Gastroesophageal sphincter (tissue), 3 donors: ENCODE measurements at regions not wholly inside any gene's neighbourhood (a gene's known extent, or its start where the extent isn't known, plus 50 kb on each side); places are given as distances from the start of the nearest gene placed in this dataset.

Source experiments
- CTCF ChIP-seq, 4 experiments: fragments of 200-600 bp in 2 of 4; fragments of 450-650 bp in 2 of 4; sonication (generic) in 1 of 4; IDR thresholded peaks; one replicate each; pipeline ENCODE4 v1.5.1; 2017 to 2019; ENCODE audit warnings: antibody characterized with exemption in 4 of 4, mild to moderate bottlenecking in 2 of 4, moderate library complexity in 2 of 4
- EP300 ChIP-seq: sonication (generic); formaldehyde crosslinking; IDR thresholded peaks from one replicate; pipeline ENCODE4 v1.6.1; 2017; ENCODE audit warnings: antibody characterized with exemption, mild to moderate bottlenecking
- POLR2A ChIP-seq, 2 donors: fragments of 450-650 bp; IDR thresholded peaks; one replicate each; pipeline ENCODE4 v1.6.1; 2017; ENCODE audit warnings: antibody characterized with exemption in 2 of 2, mild to moderate bottlenecking in 2 of 2, moderate library complexity in 1 of 2
- POLR2AphosphoS5 ChIP-seq: sonication (generic); formaldehyde crosslinking; IDR thresholded peaks from one replicate; pipeline ENCODE4 v1.6.1; 2017; ENCODE audit warnings: antibody characterized with exemption

- TF ChIP-seq CTCF (IDR thresholded peaks at IDR 0.05) (no peak), EP300 (no peak), POLR2A (IDR thresholded peaks at IDR 0.05) (no peak), POLR2AphosphoS5 (no peak)
These were observed 272.4 kb upstream of the CRY1 start for GRCh38 chr12:107365703-107366102.
